ENCODE measurements at regions not wholly inside any gene's neighbourhood (a gene's known extent, or its start where the extent isn't known, plus 50 kb on each side); places are given as distances from the start of the nearest gene placed in this dataset.

DNA sequence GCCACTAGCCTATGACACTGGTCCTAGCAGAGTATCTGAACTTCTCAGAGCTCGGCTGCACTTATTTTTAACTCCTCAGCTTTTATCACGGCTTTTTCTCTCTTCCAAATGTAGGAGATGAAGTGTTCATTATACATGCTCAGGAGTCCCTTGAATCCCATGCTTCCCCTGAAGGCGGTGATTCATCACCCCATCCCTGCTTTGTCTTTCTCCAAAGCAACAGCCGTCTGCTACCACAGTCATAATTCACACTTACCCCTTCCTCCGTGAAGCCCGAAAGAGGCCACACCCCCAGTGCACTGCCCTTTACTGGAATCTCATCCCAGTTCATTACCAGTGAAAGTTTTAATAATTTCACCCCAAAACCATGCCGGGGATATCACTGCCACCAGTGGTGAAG lies 301.5 kb upstream of the SHH start:
- Histone ChIP-seq H3K4me1 (no peaks in the 10 kb centered on the region), H3K4me3 (no peak overlapping the region), H3K9me3 (no peaks in the 10 kb centered on the region), H3K4me2 (no peak overlapping the region), H3K27ac (no peak overlapping the region)
- DNase-seq (ENCODE audit: low read depth in 1 of 2, low spot score in 1 of 2) (no peak), FAIRE-seq (no peak), ATAC-seq (no peak)
- CTCF ChIA-PET = interaction anchor here (0.7 kb wide), 1 partner anchor 21 kb away, joined by 3 read pairs; no protein-coding TSS in a partner anchor
- POLR2A ChIA-PET = no interaction called here
- WGBS (ENCODE audit: missing lambda C conversion rate) = 54% methylated on average over 7 of the region's 7 CpGs
- TF ChIP-seq EP300 (IDR thresholded peaks at IDR 0.05) (no peak), CBX2 (IDR thresholded peaks at IDR 0.05; ENCODE audit: borderline replicate concordance, low read depth) (no peak)
- TF ChIP-seq, protein P1, sequence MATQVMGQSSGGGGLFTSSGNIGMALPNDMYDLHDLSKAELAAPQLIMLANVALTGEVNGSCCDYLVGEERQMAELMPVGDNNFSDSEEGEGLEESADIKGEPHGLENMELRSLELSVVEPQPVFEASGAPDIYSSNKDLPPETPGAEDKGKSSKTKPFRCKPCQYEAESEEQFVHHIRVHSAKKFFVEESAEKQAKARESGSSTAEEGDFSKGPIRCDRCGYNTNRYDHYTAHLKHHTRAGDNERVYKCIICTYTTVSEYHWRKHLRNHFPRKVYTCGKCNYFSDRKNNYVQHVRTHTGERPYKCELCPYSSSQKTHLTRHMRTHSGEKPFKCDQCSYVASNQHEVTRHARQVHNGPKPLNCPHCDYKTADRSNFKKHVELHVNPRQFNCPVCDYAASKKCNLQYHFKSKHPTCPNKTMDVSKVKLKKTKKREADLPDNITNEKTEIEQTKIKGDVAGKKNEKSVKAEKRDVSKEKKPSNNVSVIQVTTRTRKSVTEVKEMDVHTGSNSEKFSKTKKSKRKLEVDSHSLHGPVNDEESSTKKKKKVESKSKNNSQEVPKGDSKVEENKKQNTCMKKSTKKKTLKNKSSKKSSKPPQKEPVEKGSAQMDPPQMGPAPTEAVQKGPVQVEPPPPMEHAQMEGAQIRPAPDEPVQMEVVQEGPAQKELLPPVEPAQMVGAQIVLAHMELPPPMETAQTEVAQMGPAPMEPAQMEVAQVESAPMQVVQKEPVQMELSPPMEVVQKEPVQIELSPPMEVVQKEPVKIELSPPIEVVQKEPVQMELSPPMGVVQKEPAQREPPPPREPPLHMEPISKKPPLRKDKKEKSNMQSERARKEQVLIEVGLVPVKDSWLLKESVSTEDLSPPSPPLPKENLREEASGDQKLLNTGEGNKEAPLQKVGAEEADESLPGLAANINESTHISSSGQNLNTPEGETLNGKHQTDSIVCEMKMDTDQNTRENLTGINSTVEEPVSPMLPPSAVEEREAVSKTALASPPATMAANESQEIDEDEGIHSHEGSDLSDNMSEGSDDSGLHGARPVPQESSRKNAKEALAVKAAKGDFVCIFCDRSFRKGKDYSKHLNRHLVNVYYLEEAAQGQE (IDR thresholded peaks at IDR 0.05) = no peak

DNA sequence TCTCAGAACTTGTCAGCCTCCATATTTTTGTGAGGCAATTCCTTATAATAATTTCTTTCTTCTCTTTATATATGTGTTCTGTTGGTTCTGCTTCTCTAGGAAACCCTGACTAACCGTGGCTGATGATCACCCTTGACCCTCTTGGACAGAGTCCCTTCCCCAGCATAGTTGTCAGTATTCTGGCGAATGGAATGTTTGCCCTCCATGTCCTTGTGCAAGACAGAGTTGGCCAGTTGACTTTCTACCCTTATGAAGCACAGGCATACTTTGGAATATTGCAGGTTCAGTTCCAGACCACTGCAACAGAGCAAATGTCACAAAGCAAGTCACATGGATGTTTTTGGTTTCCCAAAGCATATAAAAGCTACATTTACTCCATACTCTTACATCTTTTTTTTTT lies 297.7 kb upstream of the SHH start:
- Histone ChIP-seq H3K4me2 (no peak overlapping the region), H3K27ac (no peak overlapping the region), H3K4me3 (no peak overlapping the region), H3K9me3 (no peaks in the 10 kb centered on the region), H3K4me1 (no peaks in the 10 kb centered on the region)
- ChIA-PET CTCF (interaction anchor here (0.7 kb wide), 1 partner anchor 48 kb away, joined by 4 read pairs; no protein-coding TSS in a partner anchor), POLR2A (no interaction called here)
- DNase-seq (ENCODE audit: low read depth in 1 of 2, low spot score in 1 of 2) = no peak
- FAIRE-seq = no peak
- TF ChIP-seq POLR2A (IDR thresholded peaks at IDR 0.05; ENCODE audit: low read length) (no peak), ZFP36 (IDR thresholded peaks at IDR 0.05; ENCODE audit: borderline replicate concordance, partially characterized antibody) (no peak), JUN (IDR thresholded peaks at IDR 0.05) (no peak), RAD21 (conservative IDR thresholded peaks at IDR 0.05 in 1 of 2, IDR thresholded peaks at IDR 0.05 in 1 of 2) (no peak), FOSL2 (IDR thresholded peaks at IDR 0.05) (no peak), FOSL2 (CRISPR knock-in tag; IDR thresholded peaks at IDR 0.05) (no peak), NR3C1 (IDR thresholded peaks at IDR 0.05) (no peak), ZNF302 (CRISPR knock-in tag; IDR thresholded peaks at IDR 0.05) (no peak)
- TF ChIP-seq, protein P2, sequence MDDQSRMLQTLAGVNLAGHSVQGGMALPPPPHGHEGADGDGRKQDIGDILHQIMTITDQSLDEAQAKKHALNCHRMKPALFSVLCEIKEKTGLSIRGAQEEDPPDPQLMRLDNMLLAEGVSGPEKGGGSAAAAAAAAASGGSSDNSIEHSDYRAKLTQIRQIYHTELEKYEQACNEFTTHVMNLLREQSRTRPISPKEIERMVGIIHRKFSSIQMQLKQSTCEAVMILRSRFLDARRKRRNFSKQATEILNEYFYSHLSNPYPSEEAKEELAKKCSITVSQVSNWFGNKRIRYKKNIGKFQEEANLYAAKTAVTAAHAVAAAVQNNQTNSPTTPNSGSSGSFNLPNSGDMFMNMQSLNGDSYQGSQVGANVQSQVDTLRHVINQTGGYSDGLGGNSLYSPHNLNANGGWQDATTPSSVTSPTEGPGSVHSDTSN (IDR thresholded peaks at IDR 0.05) = no peak
- TF ChIP-seq, protein P3, sequence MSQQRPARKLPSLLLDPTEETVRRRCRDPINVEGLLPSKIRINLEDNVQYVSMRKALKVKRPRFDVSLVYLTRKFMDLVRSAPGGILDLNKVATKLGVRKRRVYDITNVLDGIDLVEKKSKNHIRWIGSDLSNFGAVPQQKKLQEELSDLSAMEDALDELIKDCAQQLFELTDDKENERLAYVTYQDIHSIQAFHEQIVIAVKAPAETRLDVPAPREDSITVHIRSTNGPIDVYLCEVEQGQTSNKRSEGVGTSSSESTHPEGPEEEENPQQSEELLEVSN (IDR thresholded peaks at IDR 0.05; ENCODE audit: borderline replicate concordance, low read depth) = no peak
- TF ChIP-seq, protein P4, sequence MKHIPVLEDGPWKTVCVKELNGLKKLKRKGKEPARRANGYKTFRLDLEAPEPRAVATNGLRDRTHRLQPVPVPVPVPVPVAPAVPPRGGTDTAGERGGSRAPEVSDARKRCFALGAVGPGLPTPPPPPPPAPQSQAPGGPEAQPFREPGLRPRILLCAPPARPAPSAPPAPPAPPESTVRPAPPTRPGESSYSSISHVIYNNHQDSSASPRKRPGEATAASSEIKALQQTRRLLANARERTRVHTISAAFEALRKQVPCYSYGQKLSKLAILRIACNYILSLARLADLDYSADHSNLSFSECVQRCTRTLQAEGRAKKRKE (CRISPR knock-in tag; IDR thresholded peaks at IDR 0.05; ENCODE audit: low read depth) = no peak
- TF ChIP-seq, protein P5, sequence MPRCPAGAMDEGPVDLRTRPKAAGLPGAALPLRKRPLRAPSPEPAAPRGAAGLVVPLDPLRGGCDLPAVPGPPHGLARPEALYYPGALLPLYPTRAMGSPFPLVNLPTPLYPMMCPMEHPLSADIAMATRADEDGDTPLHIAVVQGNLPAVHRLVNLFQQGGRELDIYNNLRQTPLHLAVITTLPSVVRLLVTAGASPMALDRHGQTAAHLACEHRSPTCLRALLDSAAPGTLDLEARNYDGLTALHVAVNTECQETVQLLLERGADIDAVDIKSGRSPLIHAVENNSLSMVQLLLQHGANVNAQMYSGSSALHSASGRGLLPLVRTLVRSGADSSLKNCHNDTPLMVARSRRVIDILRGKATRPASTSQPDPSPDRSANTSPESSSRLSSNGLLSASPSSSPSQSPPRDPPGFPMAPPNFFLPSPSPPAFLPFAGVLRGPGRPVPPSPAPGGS (IDR thresholded peaks at IDR 0.05) = no peak
- no peak for ATAC-seq
- WGBS (ENCODE audit: missing lambda C conversion rate) = 16% methylated on average over 2 of the region's 2 CpGs

DNA sequence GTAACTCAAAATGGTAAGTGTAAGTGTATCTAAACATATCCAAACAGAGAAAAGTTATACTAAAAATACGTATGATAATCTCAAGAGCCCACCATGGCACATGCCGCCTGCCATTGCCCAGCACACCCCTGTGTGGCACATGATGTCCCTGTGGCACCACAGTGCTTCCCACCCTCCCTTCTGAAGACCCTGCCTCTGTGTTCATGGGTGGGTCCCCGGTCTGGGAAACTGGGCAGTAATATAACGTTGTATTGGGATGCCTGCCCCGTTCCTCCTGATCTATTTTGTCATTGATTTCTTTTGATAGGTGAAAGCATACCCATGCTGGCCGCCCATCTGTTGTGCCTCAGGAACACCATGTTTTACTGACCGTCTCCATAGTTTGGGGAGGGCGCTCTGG lies 296.8 kb upstream of the SHH start:
- H3K4me2 ChIP-seq = no peak overlapping the region
- H3K27ac ChIP-seq = no peak overlapping the region
- CTCF ChIA-PET = interaction anchor here (1.4 kb wide), 1 partner anchor 10 kb away, joined by 4 read pairs; no protein-coding TSS in a partner anchor
- no peak overlapping the region for H3K4me3 ChIP-seq
- POLR2A ChIA-PET = no interaction called here
- H3K9me3 ChIP-seq = no peaks in the 10 kb centered on the region
- no peak for ATAC-seq
- no peak for FAIRE-seq
- DNase-seq (ENCODE audit: low read depth in 1 of 2, low spot score in 1 of 2) = no peak
- 63% methylated on average over 8 of the region's 8 CpGs for WGBS (ENCODE audit: missing lambda C conversion rate)
- H3K4me1 ChIP-seq = no peaks in the 10 kb centered on the region
- TF ChIP-seq NFE2L2 (conservative IDR thresholded peaks at IDR 0.05; ENCODE audit: low read length) = no peak
- TF ChIP-seq JUNB (IDR thresholded peaks at IDR 0.05) = no peak
- no peak for TF ChIP-seq GATA3 (IDR thresholded peaks at IDR 0.05; ENCODE audit: borderline replicate concordance)
- TF ChIP-seq, protein P1 (IDR thresholded peaks at IDR 0.05) = no peak
- no peak for TF ChIP-seq NPAS2 (CRISPR knock-in tag; IDR thresholded peaks at IDR 0.05; ENCODE audit: borderline replicate concordance)
- TF ChIP-seq, protein P6, sequence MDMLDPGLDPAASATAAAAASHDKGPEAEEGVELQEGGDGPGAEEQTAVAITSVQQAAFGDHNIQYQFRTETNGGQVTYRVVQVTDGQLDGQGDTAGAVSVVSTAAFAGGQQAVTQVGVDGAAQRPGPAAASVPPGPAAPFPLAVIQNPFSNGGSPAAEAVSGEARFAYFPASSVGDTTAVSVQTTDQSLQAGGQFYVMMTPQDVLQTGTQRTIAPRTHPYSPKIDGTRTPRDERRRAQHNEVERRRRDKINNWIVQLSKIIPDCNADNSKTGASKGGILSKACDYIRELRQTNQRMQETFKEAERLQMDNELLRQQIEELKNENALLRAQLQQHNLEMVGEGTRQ (IDR thresholded peaks at IDR 0.05) = no peak
- TF ChIP-seq CHD2 (IDR thresholded peaks at IDR 0.05; ENCODE audit: low read length, partially characterized antibody) = no peak
- TF ChIP-seq, protein P5 (IDR thresholded peaks at IDR 0.05) = no peak
